ENCODE measurements at regions not wholly inside any gene's neighbourhood (a gene's known extent, or its start where the extent isn't known, plus 50 kb on each side); places are given as distances from the start of the nearest gene placed in this dataset.

- no peak for TF ChIP-seq CTCF (IDR thresholded peaks at IDR 0.05; ENCODE audit: insufficient read depth, low read length)
- no peak for TF ChIP-seq REST (IDR thresholded peaks at IDR 0.05; ENCODE audit: insufficient replicate concordance, low read depth)
- TF ChIP-seq POLR2AphosphoS5 (IDR thresholded peaks at IDR 0.05; ENCODE audit: low read depth) = no peak
These were observed 57.2 kb upstream of the BBS5 start for GRCh38 chr2:169422120-169422519.

All from HL-60 (cell line).